OCI-LY7 (cell line): ENCODE measurements at regions not wholly inside any gene's neighbourhood (a gene's known extent, or its start where the extent isn't known, plus 50 kb on each side); places are given as distances from the start of the nearest gene placed in this dataset.
"Not testable (repeated sequence)": the region's sequence is repeated elsewhere in the genome, so short reads cannot be mapped to it uniquely, and the experiment has no call there.

Experiments used
- BruUV-seq: library from RNA; stranded (reverse); fragments of 400-500 nt; replicated peaks from 2 replicates; lab custom pipeline; 2021; lab: Mats Ljungman, UMichigan
- CTCF ChIA-PET: fragments of 300-600 bp; sonication (Branson Sonifier 250); formaldehyde crosslinking; loops from one replicate; lab custom pipeline; 2022; ENCODE audit warnings: antibody characterized with exemption; ENCODE audit not compliant: unreplicated experiment; lab: Charles Lee
- POLR2A ChIA-PET: fragments of 300-600 bp; sonication (Branson Sonifier 250); formaldehyde crosslinking; loops from one replicate; lab custom pipeline; 2022; ENCODE audit warnings: antibody characterized with exemption; lab: Charles Lee
- DNase-seq: peaks from one replicate; pipeline ENCODE4 v3.0.0-alpha.2; 2015; ENCODE audit warnings: low spot score
- H2AFZ ChIP-seq: fragments of 200-600 bp; sonication (generic), shearing (Covaris generic); 2 replicates; pipeline ENCODE4 v1.6.1; 2014; ENCODE audit warnings: mild to moderate bottlenecking, antibody characterized with exemption, low read length, moderate library complexity
- H3K27ac ChIP-seq: fragments of 200-600 bp; sonication (generic); 2 replicates; pipeline ENCODE4 v1.5.1; 2014; ENCODE audit warnings: mixed run types, low read depth, mild to moderate bottlenecking, moderate library complexity, low read length, inconsistent platforms; ENCODE audit not compliant: poor library complexity, severe bottlenecking
- H3K36me3 ChIP-seq: fragments of 200-600 bp; sonication (generic); 2 replicates; pipeline ENCODE4 v1.6.1; 2014; ENCODE audit warnings: mild to moderate bottlenecking, antibody characterized with exemption, low read length, moderate library complexity, mixed read lengths; ENCODE audit not compliant: insufficient read depth
- H3K4me1 ChIP-seq: fragments of 200-600 bp; sonication (generic); 2 replicates; pipeline ENCODE4 v1.5.1; 2014; ENCODE audit warnings: mild to moderate bottlenecking, low read length; ENCODE audit not compliant: insufficient read depth, poor library complexity, severe bottlenecking
- H3K4me2 ChIP-seq: fragments of 200-600 bp; sonication (generic); 2 replicates; pipeline ENCODE4 v1.6.1; 2014; ENCODE audit warnings: mild to moderate bottlenecking, low read length
- H3K4me3 ChIP-seq: fragments of 200-600 bp; sonication (generic); 2 replicates; pipeline ENCODE4 v1.5.1; 2014; ENCODE audit warnings: mild to moderate bottlenecking, low read depth, low read length; ENCODE audit not compliant: poor library complexity, severe bottlenecking
- H3K79me2 ChIP-seq: fragments of 200-600 bp; sonication (generic); 2 replicates; pipeline ENCODE4 v1.6.1; 2016; ENCODE audit warnings: low read depth, mild to moderate bottlenecking, low read length, moderate library complexity, mixed read lengths; ENCODE audit not compliant: insufficient read depth
- H3K9me2 ChIP-seq: fragments of 200-600 bp; sonication (generic); 2 replicates; pipeline ENCODE4 v1.6.1; 2016; ENCODE audit warnings: mild to moderate bottlenecking, low read length, mixed read lengths; ENCODE audit not compliant: insufficient read depth
- H3K9me3 ChIP-seq: fragments of 200-600 bp; sonication (generic); 2 replicates; pipeline ENCODE4 v1.6.1; 2014; ENCODE audit warnings: mild to moderate bottlenecking, mixed run types, low read length, mixed read lengths
- H4K20me1 ChIP-seq: fragments of 200-600 bp; sonication (generic); 2 replicates; pipeline ENCODE4 v1.6.1; 2014; ENCODE audit warnings: mild to moderate bottlenecking, antibody characterized with exemption, low read length, moderate library complexity, mixed read lengths; ENCODE audit not compliant: insufficient read depth
- EZH2phosphoT487 ChIP-seq: fragments of 200-600 bp; sonication (generic); IDR thresholded peaks from 2 replicates; pipeline ENCODE4 v1.6.1; 2018; ENCODE audit warnings: low read depth, borderline replicate concordance, mild to moderate bottlenecking, mixed run types, antibody characterized with exemption, low read length, moderate library complexity, mixed read lengths
- intact Hi-C: fragments of 100-400 bp; cut with micrococcal nuclease; formaldehyde crosslinking; loops from one replicate; pipeline ENCODE4 v1.10.0; 2022; ENCODE audit not compliant: unreplicated experiment
- TF ChIP-seq, protein P1 (sequence below): fragments of 200-600 bp; sonication (generic); conservative IDR thresholded peaks from 2 replicates; pipeline ENCODE4 v1.5.1; 2014; ENCODE audit warnings: mild to moderate bottlenecking, antibody characterized with exemption, low read length, moderate library complexity, mixed read lengths

DNA sequence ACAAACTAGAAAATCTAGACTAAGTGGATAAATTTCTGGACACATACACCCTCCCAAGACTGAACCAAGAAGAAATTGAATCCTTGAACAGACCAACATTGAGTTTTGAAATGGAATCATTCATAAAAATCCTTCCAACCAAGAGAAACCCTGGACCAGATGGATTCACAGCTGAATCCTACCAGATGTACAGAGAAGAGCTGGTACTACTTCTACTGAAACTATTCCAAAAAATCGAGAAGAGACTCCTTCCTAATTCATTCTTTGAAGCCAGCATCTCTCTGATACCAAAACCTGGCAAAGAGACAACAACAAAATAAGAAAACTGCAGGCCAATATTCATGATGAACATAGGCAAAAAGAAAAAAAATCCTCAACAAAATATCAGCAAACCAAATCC is 227.4 kb downstream of the RPAP3 start:
- ChIA-PET CTCF (no interaction called here), POLR2A (interaction anchor here (0.7 kb wide), 1 partner anchor 12 kb away, joined by 3 read pairs; no protein-coding TSS in a partner anchor)
- no peak for TF ChIP-seq EZH2phosphoT487
- TF ChIP-seq, protein P1, sequence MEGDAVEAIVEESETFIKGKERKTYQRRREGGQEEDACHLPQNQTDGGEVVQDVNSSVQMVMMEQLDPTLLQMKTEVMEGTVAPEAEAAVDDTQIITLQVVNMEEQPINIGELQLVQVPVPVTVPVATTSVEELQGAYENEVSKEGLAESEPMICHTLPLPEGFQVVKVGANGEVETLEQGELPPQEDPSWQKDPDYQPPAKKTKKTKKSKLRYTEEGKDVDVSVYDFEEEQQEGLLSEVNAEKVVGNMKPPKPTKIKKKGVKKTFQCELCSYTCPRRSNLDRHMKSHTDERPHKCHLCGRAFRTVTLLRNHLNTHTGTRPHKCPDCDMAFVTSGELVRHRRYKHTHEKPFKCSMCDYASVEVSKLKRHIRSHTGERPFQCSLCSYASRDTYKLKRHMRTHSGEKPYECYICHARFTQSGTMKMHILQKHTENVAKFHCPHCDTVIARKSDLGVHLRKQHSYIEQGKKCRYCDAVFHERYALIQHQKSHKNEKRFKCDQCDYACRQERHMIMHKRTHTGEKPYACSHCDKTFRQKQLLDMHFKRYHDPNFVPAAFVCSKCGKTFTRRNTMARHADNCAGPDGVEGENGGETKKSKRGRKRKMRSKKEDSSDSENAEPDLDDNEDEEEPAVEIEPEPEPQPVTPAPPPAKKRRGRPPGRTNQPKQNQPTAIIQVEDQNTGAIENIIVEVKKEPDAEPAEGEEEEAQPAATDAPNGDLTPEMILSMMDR = no peak
- Histone ChIP-seq H3K36me3 (no peaks in the 10 kb centered on the region), H3K9me3 (0 out of 2 replicates have a peak, but pooled peaks cover 3% of the 10 kb centered on the region), H3K4me2 (no peak overlapping the region), H2AFZ (no peak overlapping the region), H3K27ac (no peak overlapping the region), H3K4me3 (no peak overlapping the region), H3K79me2 (no peaks in the 10 kb centered on the region), H4K20me1 (no peaks in the 10 kb centered on the region), H3K9me2 (no peaks in the 10 kb centered on the region), H3K4me1 (no peaks in the 10 kb centered on the region)
- intact Hi-C loops = no loop called here
- BruUV-seq = no TSS peak
- no peak for DNase-seq

DNA sequence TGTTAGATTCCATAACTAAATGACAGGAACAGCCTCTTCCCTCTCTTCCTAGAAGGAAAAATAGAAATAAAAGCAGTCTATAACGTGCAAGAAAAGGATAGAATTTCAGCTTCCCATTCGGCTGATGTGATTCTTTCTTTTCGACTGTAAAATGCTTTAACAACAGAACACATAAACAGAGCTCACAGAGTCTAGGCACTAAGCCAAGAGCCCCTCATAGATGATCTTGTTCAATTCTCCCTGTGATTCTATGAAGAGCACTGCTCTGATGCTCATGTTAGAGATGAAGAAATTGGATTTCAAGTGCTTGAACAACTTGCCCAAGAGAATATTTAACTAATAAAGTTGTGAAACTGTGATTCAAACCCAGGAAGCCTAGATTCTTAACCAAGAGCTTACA is 232.7 kb downstream of the RPAP3 start:
- Histone ChIP-seq H3K36me3 (no peaks in the 10 kb centered on the region), H2AFZ (no peak overlapping the region), H3K4me3 (no peak overlapping the region), H3K79me2 (no peaks in the 10 kb centered on the region), H3K9me2 (no peaks in the 10 kb centered on the region), H3K4me1 (no peaks in the 10 kb centered on the region), H3K9me3 (0 out of 2 replicates have a peak, but pooled peaks cover 3% of the 10 kb centered on the region), H3K27ac (no peak overlapping the region), H3K4me2 (no peak overlapping the region), H4K20me1 (no peaks in the 10 kb centered on the region)
- no peak for DNase-seq
- ChIA-PET POLR2A (interaction anchor here (0.6 kb wide), 1 partner anchor 1160 kb away, joined by 3 read pairs; no protein-coding TSS in a partner anchor), CTCF (no interaction called here)
- no TSS peak for BruUV-seq
- TF ChIP-seq, protein P1 = no peak
- TF ChIP-seq EZH2phosphoT487 = no peak
- intact Hi-C loops = no loop called here

DNA sequence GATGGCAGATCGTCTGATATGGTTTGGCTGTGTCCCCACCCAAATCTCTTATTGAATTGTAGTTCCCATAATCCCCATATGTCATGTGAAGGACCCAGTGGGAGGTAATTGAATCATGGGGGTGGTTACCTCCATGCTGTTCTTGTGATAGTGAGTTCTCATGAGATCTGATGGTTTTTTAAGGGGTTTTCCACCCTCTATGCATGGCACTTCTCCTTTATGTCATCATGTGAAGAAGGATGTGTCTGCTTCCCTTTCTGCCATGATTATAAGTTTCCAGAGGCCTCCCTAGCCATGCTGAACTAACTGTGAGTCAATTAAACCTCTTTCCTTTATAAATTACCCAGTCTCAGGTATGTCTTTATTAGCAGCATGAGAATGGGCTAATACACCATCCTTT is 235.5 kb downstream of the RPAP3 start:
- H3K79me2 ChIP-seq, DNase-seq, H3K27ac ChIP-seq, POLR2A ChIA-PET, H4K20me1 ChIP-seq, H3K36me3 ChIP-seq, H3K4me2 ChIP-seq, intact Hi-C loops, H3K4me1 ChIP-seq, H2AFZ ChIP-seq, H3K9me2 ChIP-seq, CTCF ChIA-PET, H3K4me3 ChIP-seq, BruUV-seq, H3K9me3 ChIP-seq: not testable (repeated sequence)

DNA sequence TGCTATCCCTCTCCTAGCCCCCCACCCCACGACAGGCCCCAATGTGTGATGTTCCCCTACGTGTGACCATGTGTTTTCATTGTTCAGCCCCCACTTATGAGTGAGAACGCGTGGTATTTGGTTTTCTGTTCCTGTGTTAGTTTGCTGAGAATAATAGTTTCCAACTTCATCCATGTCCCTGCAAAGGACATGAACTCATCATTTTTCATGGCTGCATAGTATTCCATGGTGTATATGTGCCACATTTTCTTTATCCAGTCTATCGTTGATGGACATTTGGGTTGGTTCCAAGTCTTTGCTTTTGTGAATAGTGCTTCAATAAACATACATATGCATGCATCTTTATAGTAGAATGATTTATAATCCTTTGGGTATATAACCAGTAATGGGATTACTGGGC is 241.9 kb downstream of the RPAP3 start:
- H3K9me2 ChIP-seq, H4K20me1 ChIP-seq, H3K79me2 ChIP-seq, H3K27ac ChIP-seq, H3K9me3 ChIP-seq, DNase-seq, H3K36me3 ChIP-seq, intact Hi-C loops, H2AFZ ChIP-seq, POLR2A ChIA-PET, CTCF ChIA-PET, H3K4me2 ChIP-seq, BruUV-seq, H3K4me1 ChIP-seq, H3K4me3 ChIP-seq: not testable (repeated sequence)
